ENCODE measurements at regions not wholly inside any gene's neighbourhood (a gene's known extent, or its start where the extent isn't known, plus 50 kb on each side); places are given as distances from the start of the nearest gene placed in this dataset.

DNA sequence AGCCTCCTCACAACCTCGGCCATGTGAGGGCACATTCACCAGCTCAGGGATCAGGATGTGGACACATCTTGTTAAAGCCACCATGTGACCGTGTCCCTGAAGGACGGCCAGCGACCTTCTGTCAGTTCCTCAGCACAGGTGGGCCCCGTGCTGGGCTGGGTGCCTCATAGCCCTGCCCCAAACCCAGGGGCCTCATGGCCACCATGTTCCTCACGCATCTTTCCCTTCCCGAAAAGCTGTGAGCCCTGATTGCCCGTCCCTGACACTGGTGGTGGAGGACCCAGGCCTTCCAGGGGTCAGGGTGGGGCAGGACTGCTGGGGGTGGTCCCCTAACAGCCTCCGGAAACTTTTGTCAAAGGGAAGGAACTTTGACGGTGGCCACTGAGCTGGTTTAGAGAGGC, 60.1 kb upstream of the ADRA2C start:
- no peak for ATAC-seq
- TF ChIP-seq ESRRG (CRISPR knock-in tag; IDR thresholded peaks at IDR 0.05) = no peak
- TF ChIP-seq BACH2 (CRISPR knock-in tag; IDR thresholded peaks at IDR 0.05; ENCODE audit: borderline replicate concordance) = no peak
- no peak for TF ChIP-seq CSDC2 (CRISPR knock-in tag; IDR thresholded peaks at IDR 0.05)
- no peak for TF ChIP-seq ISL1 (CRISPR knock-in tag; IDR thresholded peaks at IDR 0.05)
- no peak for TF ChIP-seq ARNTL (CRISPR knock-in tag; IDR thresholded peaks at IDR 0.05; ENCODE audit: borderline replicate concordance, low read depth)
- no peak for TF ChIP-seq CREB5 (CRISPR knock-in tag; IDR thresholded peaks at IDR 0.05; ENCODE audit: low read depth)
- TF ChIP-seq PPARA (CRISPR knock-in tag; IDR thresholded peaks at IDR 0.05; ENCODE audit: borderline replicate concordance) = no peak
- TF ChIP-seq, protein P1, sequence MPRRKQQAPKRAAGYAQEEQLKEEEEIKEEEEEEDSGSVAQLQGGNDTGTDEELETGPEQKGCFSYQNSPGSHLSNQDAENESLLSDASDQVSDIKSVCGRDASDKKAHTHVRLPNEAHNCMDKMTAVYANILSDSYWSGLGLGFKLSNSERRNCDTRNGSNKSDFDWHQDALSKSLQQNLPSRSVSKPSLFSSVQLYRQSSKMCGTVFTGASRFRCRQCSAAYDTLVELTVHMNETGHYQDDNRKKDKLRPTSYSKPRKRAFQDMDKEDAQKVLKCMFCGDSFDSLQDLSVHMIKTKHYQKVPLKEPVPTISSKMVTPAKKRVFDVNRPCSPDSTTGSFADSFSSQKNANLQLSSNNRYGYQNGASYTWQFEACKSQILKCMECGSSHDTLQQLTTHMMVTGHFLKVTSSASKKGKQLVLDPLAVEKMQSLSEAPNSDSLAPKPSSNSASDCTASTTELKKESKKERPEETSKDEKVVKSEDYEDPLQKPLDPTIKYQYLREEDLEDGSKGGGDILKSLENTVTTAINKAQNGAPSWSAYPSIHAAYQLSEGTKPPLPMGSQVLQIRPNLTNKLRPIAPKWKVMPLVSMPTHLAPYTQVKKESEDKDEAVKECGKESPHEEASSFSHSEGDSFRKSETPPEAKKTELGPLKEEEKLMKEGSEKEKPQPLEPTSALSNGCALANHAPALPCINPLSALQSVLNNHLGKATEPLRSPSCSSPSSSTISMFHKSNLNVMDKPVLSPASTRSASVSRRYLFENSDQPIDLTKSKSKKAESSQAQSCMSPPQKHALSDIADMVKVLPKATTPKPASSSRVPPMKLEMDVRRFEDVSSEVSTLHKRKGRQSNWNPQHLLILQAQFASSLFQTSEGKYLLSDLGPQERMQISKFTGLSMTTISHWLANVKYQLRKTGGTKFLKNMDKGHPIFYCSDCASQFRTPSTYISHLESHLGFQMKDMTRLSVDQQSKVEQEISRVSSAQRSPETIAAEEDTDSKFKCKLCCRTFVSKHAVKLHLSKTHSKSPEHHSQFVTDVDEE (CRISPR knock-in tag; IDR thresholded peaks at IDR 0.05) = no peak
- TF ChIP-seq RARB (CRISPR knock-in tag; IDR thresholded peaks at IDR 0.05) = no peak
- TF ChIP-seq ZNF565 (CRISPR knock-in tag; conservative IDR thresholded peaks at IDR 0.05; ENCODE audit: low read depth) = no peak
- TF ChIP-seq TOX (CRISPR knock-in tag; IDR thresholded peaks at IDR 0.05; ENCODE audit: borderline replicate concordance) = no peak
- TF ChIP-seq ZNF70 (CRISPR knock-in tag; IDR thresholded peaks at IDR 0.05) = no peak
- no peak for TF ChIP-seq CSRNP3 (CRISPR knock-in tag; IDR thresholded peaks at IDR 0.05)
- no peak for TF ChIP-seq TCF4 (CRISPR knock-in tag; IDR thresholded peaks at IDR 0.05; ENCODE audit: borderline replicate concordance)

- ATAC-seq = no peak
- TF ChIP-seq OSR1 (CRISPR knock-in tag; IDR thresholded peaks at IDR 0.05) (no peak), SNAI2 (CRISPR knock-in tag; IDR thresholded peaks at IDR 0.05) (no peak), ZFP30 (CRISPR knock-in tag; IDR thresholded peaks at IDR 0.05) (no peak), CREB5 (CRISPR knock-in tag; IDR thresholded peaks at IDR 0.05; ENCODE audit: low read depth) (no peak), ZFP3 (CRISPR knock-in tag; IDR thresholded peaks at IDR 0.05) (no peak)
These were observed 60.8 kb upstream of the ADRA2C start for GRCh38 chr4:3705236-3705987.

- ATAC-seq = no peak
- TF ChIP-seq POU6F1 (CRISPR knock-in tag; IDR thresholded peaks at IDR 0.05; ENCODE audit: borderline replicate concordance, low read depth) (no peak), PPARA (CRISPR knock-in tag; IDR thresholded peaks at IDR 0.05; ENCODE audit: borderline replicate concordance) (no peak), ZFP3 (CRISPR knock-in tag; IDR thresholded peaks at IDR 0.05) (no peak), ESRRG (CRISPR knock-in tag; IDR thresholded peaks at IDR 0.05) (no peak)
These were observed 61.5 kb upstream of the ADRA2C start for GRCh38 chr4:3704669-3705068.
